ENCODE measurements at regions not wholly inside any gene's neighbourhood (a gene's known extent, or its start where the extent isn't known, plus 50 kb on each side); places are given as distances from the start of the nearest gene placed in this dataset.
"Not testable (repeated sequence)": the region's sequence is repeated elsewhere in the genome, so short reads cannot be mapped to it uniquely, and the experiment has no call there.

DNA sequence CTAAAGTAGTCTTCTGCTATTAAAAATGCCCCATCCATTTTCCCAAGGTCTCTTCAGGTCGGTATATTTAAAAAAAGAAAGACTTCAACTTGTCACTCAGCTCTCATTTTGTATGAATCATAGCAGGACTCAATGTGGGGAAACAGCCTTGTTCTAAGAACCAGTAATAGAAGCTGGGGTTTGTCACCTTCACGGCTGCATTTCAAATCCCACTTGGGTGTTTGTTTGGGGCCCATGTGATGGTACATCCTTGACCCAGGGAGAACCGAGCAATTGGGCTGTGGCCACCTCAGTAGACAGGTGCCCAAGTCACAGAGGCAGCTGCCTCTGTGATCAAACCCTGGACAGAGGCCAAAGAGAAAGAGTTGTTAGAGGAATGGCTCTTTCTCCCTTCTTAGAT is 70.3 kb upstream of the ARL8B start:
- peaks cover 0 to 10% (median 0%) of the 10 kb centered on the region in 12 donors for H3K9me3 ChIP-seq
- TF ChIP-seq, protein P1, sequence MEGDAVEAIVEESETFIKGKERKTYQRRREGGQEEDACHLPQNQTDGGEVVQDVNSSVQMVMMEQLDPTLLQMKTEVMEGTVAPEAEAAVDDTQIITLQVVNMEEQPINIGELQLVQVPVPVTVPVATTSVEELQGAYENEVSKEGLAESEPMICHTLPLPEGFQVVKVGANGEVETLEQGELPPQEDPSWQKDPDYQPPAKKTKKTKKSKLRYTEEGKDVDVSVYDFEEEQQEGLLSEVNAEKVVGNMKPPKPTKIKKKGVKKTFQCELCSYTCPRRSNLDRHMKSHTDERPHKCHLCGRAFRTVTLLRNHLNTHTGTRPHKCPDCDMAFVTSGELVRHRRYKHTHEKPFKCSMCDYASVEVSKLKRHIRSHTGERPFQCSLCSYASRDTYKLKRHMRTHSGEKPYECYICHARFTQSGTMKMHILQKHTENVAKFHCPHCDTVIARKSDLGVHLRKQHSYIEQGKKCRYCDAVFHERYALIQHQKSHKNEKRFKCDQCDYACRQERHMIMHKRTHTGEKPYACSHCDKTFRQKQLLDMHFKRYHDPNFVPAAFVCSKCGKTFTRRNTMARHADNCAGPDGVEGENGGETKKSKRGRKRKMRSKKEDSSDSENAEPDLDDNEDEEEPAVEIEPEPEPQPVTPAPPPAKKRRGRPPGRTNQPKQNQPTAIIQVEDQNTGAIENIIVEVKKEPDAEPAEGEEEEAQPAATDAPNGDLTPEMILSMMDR (IDR thresholded peaks at IDR 0.05), result no peak
- WGBS, 4 donors, result 53 to 63% (median 58%) methylated on average over 3 of the region's 3 CpGs
- H3K27me3 ChIP-seq, result no peaks in the 10 kb centered on the region
- intact Hi-C loops (cut with DNase I), result loop anchor here in 1 of 10 donors (10.0 kb wide), 1 partner anchor 697 kb away; no protein-coding TSS in a partner anchor
- peaks cover 0 to 40% (median 1%) of the 10 kb centered on the region in 12 donors for H3K4me1 ChIP-seq
- no peaks in the 10 kb centered on the region for H3K36me3 ChIP-seq
- H3K4me3 ChIP-seq, result no peak overlapping the region
- no peak for ATAC-seq
- no peak overlapping the region for H3K27ac ChIP-seq
- no peak for DNase-seq

DNA sequence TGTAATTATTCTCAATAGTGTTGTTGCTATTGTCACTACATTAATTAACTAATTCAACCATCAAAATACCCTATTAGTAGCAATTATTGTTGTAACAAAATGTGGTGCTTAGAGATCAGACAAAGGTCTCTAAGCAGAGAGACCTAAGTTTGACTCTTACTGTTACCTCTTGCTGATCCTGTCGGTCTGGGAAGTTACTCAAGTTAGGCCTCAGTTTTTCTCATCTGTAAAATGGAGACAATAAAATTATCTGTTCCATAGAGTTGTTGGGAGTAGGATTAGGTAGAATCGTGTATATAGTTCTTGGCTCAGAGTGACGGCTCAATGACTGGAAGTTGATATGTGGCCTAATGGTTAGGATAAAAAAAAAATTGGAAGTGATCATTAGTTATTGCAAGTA is 69.8 kb upstream of the ARL8B start:
- Histone ChIP-seq H3K9me3 (peaks cover 0 to 9% (median 0%) of the 10 kb centered on the region in 12 donors), H3K4me1 (peaks cover 0 to 45% (median 4%) of the 10 kb centered on the region in 12 donors), H3K27me3 (no peaks in the 10 kb centered on the region), H3K4me3 (no peak overlapping the region), H3K27ac (peak overlapping the region in 1 of 12 donors; percentile 63), H3K36me3 (no peaks in the 10 kb centered on the region)
- DNase-seq (no peak), ATAC-seq (no peak)
- TF ChIP-seq, protein P1 (IDR thresholded peaks at IDR 0.05), result no peak
- TF ChIP-seq POLR2A (IDR thresholded peaks at IDR 0.05), result no peak
- WGBS, 4 donors, result 94 to 98% (median 96%) methylated on average over 3 of the region's 3 CpGs
- intact Hi-C loops (cut with DNase I), result loop anchor here in 1 of 10 donors (10.0 kb wide), 1 partner anchor 697 kb away; no protein-coding TSS in a partner anchor

DNA sequence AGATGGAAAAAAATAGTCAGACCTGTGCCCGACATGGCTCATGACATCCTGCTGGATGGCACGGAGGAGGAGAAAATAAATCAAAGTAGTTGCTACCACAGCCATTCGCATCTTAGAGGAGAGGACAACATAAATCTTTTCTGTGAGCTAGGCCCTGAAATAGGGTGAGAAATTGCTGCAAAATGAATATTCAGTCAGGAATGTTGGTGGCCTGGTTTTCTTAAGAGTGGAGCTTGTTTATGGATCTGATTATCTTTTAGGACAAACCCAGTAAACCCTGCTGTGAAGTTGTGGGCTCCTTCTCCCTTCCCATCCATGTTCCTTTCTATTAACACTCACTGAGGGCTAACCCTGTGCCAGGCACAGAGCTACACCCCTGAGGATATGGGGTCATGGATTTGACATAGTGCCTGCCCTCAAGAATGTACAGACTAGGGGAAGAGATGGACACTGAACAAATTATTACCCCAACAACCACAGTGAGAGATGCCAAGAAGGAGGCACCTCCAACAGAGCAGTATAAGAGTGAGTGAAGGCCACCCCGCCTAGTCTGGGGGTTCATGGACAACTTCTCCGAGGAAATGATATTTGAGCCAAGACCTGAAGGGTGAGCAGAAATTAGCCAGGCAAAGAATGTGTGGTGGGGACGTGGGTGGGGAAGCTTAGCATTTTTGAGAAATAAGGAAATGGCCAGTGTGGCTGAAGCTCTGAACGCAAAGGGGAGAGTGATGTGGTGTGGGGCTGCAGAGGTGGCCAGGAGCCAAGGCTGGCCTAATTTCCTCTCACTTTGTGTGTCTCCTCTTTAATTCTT is 68.9 kb upstream of the ARL8B start:
- intact Hi-C loops (cut with DNase I), result loop anchor here in 1 of 10 donors (10.0 kb wide), 1 partner anchor 698 kb away; no protein-coding TSS in a partner anchor
- H3K9me3 ChIP-seq, result no peaks in the 10 kb centered on the region
- TF ChIP-seq, protein P1 (IDR thresholded peaks at IDR 0.05), result no peak
- TF ChIP-seq POLR2A (IDR thresholded peaks at IDR 0.05), result no peak
- H3K36me3 ChIP-seq, result no peaks in the 10 kb centered on the region
- no peaks in the 10 kb centered on the region for H3K27me3 ChIP-seq
- H3K4me3 ChIP-seq, result no peak overlapping the region
- ATAC-seq (peak in 1 of 4 donors; percentile 25), DNase-seq (peak in 1 of 5 donors; percentile 24)
- whole genome bisulfite sequencing, 4 donors, result 78 to 88% (median 83%) methylated on average over 7 of the region's 7 CpGs
- peak overlapping the region in 5 of 12 donors; percentile 29 to 63 (median 44) for H3K27ac ChIP-seq
- H3K4me1 ChIP-seq, result peaks cover 0 to 54% (median 8%) of the 10 kb centered on the region in 12 donors

DNA sequence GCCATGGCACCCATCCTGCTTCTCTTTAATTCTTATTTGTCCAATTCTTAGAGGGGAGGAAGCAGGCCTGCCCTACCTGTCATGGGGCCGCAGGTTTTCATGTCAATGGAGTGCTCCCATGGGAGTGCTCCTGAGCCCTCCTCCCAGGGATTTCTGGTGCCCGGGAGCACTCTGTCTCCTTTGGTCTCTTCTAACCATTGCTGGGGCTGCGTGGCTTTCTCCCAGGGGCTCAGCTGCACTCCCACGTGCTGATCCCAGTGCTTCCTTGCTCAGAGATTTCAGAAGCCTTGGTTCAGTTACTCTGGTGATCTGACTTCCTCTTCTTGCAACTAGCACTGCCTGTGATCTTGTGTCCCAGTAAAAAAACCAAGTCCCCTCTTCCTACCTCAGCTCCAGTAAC is 68.0 kb upstream of the ARL8B start:
- H3K36me3 ChIP-seq, result no peaks in the 10 kb centered on the region
- no peak overlapping the region for H3K4me3 ChIP-seq
- TF ChIP-seq POLR2A (IDR thresholded peaks at IDR 0.05), result no peak
- TF ChIP-seq, protein P1 (IDR thresholded peaks at IDR 0.05), result no peak
- intact Hi-C loops (cut with DNase I), result loop anchor here in 3 of 10 donors (2.0 to 10.0 kb wide), 3 partner anchors 335 to 699 kb away; no protein-coding TSS in a partner anchor
- ATAC-seq (no peak), DNase-seq (no peak)
- H3K9me3 ChIP-seq, result no peaks in the 10 kb centered on the region
- H3K4me1 ChIP-seq, result peaks cover 0 to 56% (median 8%) of the 10 kb centered on the region in 12 donors
- H3K27ac ChIP-seq, result peak overlapping the region in 2 of 12 donors; percentile 51 to 63
- WGBS, 4 donors, result 69 to 78% (median 75%) methylated on average over 4 of the region's 4 CpGs
- no peaks in the 10 kb centered on the region for H3K27me3 ChIP-seq

DNA sequence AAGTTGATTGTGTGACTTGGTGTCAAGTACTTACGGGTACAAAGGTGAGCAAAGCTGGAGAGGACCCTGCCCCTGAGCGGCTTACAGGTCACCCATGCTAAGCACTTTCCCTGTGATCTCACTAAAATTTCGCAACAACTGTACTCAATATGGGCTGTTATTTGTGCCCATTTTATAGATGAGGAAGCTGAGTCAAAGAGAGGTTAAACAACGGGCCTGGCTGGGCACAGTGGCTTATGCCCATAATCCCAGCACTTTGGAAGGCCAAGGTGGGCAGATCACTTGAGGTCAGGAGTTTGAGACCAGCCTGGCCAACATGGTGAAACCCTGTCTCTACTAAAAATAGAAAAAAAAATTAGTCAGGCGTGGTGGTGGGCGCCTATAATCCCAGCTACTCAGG is 67.5 kb upstream of the ARL8B start:
- WGBS, 4 donors, result 65 to 80% (median 72%) methylated on average over 6 of the region's 6 CpGs
- not testable (repeated sequence) for ATAC-seq, H3K9me3 ChIP-seq, H3K4me3 ChIP-seq, H3K27me3 ChIP-seq, DNase-seq, H3K36me3 ChIP-seq
- intact Hi-C loops (cut with DNase I), result loop anchor here in 3 of 10 donors (2.0 to 10.0 kb wide), 3 partner anchors 336 to 700 kb away; no protein-coding TSS in a partner anchor
- Histone ChIP-seq H3K27ac (peak overlapping the region in 1 of 12 donors; percentile 63), H3K4me1 (peaks cover 0 to 56% (median 8%) of the 10 kb centered on the region in 12 donors)
